ENCODE measurements at regions not wholly inside any gene's neighbourhood (a gene's known extent, or its start where the extent isn't known, plus 50 kb on each side); places are given as distances from the start of the nearest gene placed in this dataset.

- DNase-seq = peak; percentile 60
These were observed 156.0 kb downstream of the KATNAL1 start for GRCh38 chr13:30151388-30151787.

GRCh38 chr13:30149248-30149647 lies 158.1 kb downstream of the KATNAL1 start:
- DNase-seq = no peak

- DNase-seq = no peak
These were observed 158.6 kb downstream of the KATNAL1 start for GRCh38 chr13:30148786-30149185.

GRCh38 chr13:30148171-30148754 lies 159.1 kb downstream of the KATNAL1 start:
- no peak for DNase-seq

- DNase-seq = no peak
These were observed 159.9 kb downstream of the KATNAL1 start for GRCh38 chr13:30147421-30147820.

GRCh38 chr13:30147015-30147414 lies 160.3 kb downstream of the KATNAL1 start:
- no peak for DNase-seq

- no peak for DNase-seq
These were observed 161.5 kb downstream of the KATNAL1 start for GRCh38 chr13:30145709-30146367.

- no peak for DNase-seq
These were observed 163.5 kb downstream of the KATNAL1 start for GRCh38 chr13:30143666-30144400.

GRCh38 chr13:30142486-30143211 lies 164.7 kb downstream of the KATNAL1 start:
- DNase-seq = no peak

- DNase-seq = no peak
These were observed 165.4 kb downstream of the KATNAL1 start for GRCh38 chr13:30141775-30142485.

- no peak for DNase-seq
These were observed 166.4 kb downstream of the KATNAL1 start for GRCh38 chr13:30140973-30141372.

- no peak for DNase-seq
These were observed 168.8 kb downstream of the KATNAL1 start for GRCh38 chr13:30138511-30138910.

GRCh38 chr13:30135868-30136267 lies 171.5 kb downstream of the KATNAL1 start:
- no peak for DNase-seq

- DNase-seq = no peak
These were observed 172.0 kb downstream of the KATNAL1 start for GRCh38 chr13:30135351-30135750.

GRCh38 chr13:30134578-30134977 lies 172.8 kb downstream of the KATNAL1 start:
- DNase-seq = no peak

- DNase-seq = no peak
These were observed 173.4 kb downstream of the KATNAL1 start for GRCh38 chr13:30133996-30134395.

GRCh38 chr13:30133554-30133912 lies 173.8 kb downstream of the KATNAL1 start:
- no peak for DNase-seq

GRCh38 chr13:30132623-30133553 lies 174.5 kb downstream of the KATNAL1 start:
- DNase-seq = peak; percentile 56

GRCh38 chr13:30129411-30129810 lies 177.9 kb downstream of the KATNAL1 start:
- no peak for DNase-seq

- DNase-seq = no peak
These were observed 178.8 kb downstream of the KATNAL1 start for GRCh38 chr13:30128591-30128990.

- no peak for DNase-seq
These were observed 179.3 kb downstream of the KATNAL1 start for GRCh38 chr13:30128095-30128494.
